Panc1 (cell line): ENCODE measurements at regions not wholly inside any gene's neighbourhood (a gene's known extent, or its start where the extent isn't known, plus 50 kb on each side); places are given as distances from the start of the nearest gene placed in this dataset.

Experiments
- ATAC-seq: fragments of 200-7000 bp; cut with Tn5 transposase; 2 replicates; pipeline ENCODE4 v1.9.1; 2020; ENCODE audit warnings: mild to moderate bottlenecking, moderate library complexity
- BruUV-seq: library from RNA; stranded (reverse); fragments of 400-500 nt; replicated peaks from 2 replicates; lab custom pipeline; 2021; lab: Mats Ljungman, UMichigan
- CTCF ChIA-PET: fragments of 300-600 bp; sonication (Branson Sonifier 250); formaldehyde crosslinking; loops from one replicate; lab custom pipeline; 2022; ENCODE audit warnings: antibody characterized with exemption; lab: Charles Lee
- POLR2A ChIA-PET: fragments of 300-600 bp; sonication (Branson Sonifier 250); formaldehyde crosslinking; loops from one replicate; lab custom pipeline; 2022; ENCODE audit warnings: antibody characterized with exemption; lab: Charles Lee
- DNase-seq: peaks from one replicate; pipeline ENCODE4 v3.0.0-alpha.2; 2010; ENCODE audit warnings: low read depth, low spot score
- H3K27ac ChIP-seq: 2 replicates; pipeline ENCODE4 v1.5.1; 2011; ENCODE audit warnings: mild to moderate bottlenecking, low read length, inconsistent platforms
- H3K27me3 ChIP-seq: fragments of 200-500 bp; sonication (Bioruptor generic); 2 replicates; pipeline ENCODE4 v1.6.0; 2014; ENCODE audit warnings: low read length, inconsistent platforms; ENCODE audit not compliant: control insufficient read depth, insufficient read depth
- H3K36me3 ChIP-seq: fragments of 200-500 bp; sonication (Bioruptor generic); 2 replicates; pipeline ENCODE4 v1.5.1; 2014; ENCODE audit warnings: inconsistent platforms, mild to moderate bottlenecking, low read length, moderate library complexity; ENCODE audit not compliant: control insufficient read depth, insufficient read depth
- H3K4me1 ChIP-seq: 2 replicates; pipeline ENCODE4 v1.5.1; 2011; ENCODE audit warnings: inconsistent platforms, mild to moderate bottlenecking, low read length, moderate library complexity; ENCODE audit not compliant: control insufficient read depth, insufficient read depth
- H3K4me3 ChIP-seq, 2 experiments: 2 replicates each; pipeline ENCODE4 v1.5.1; 2011 to 2012; ENCODE audit warnings: low read depth in 2 of 2, low read length in 2 of 2, mild to moderate bottlenecking in 2 of 2, inconsistent platforms in 1 of 2, moderate library complexity in 1 of 2
- H3K9me3 ChIP-seq: fragments of 200-500 bp; sonication (Bioruptor generic); 2 replicates; pipeline ENCODE4 v1.5.1; 2014; ENCODE audit warnings: low read depth, mild to moderate bottlenecking, inconsistent platforms, low read length, moderate library complexity; ENCODE audit not compliant: control insufficient read depth, insufficient read depth
- POLR2AphosphoS5 ChIP-seq: IDR thresholded peaks from 2 replicates; pipeline ENCODE4 v1.6.1; 2012; ENCODE audit warnings: mild to moderate bottlenecking, low read depth, low read length, moderate library complexity
- REST ChIP-seq, 2 experiments: IDR thresholded peaks; 2 replicates each; pipeline ENCODE4 v1.6.1; 2011 to 2012; ENCODE audit warnings: low read depth in 2 of 2, control low read depth in 1 of 2, low read length in 1 of 2, mild to moderate bottlenecking in 1 of 2, moderate library complexity in 1 of 2; ENCODE audit not compliant: insufficient read depth in 1 of 2
- SIN3A ChIP-seq: IDR thresholded peaks from 2 replicates; pipeline ENCODE4 v1.6.1; 2012; ENCODE audit warnings: low read depth, mild to moderate bottlenecking, low read length, moderate library complexity, borderline replicate concordance; ENCODE audit not compliant: insufficient read depth
- TCF7L2 ChIP-seq: IDR thresholded peaks from 2 replicates; pipeline ENCODE4 v1.6.1; 2011; ENCODE audit warnings: mild to moderate bottlenecking, low read depth, low read length, inconsistent platforms
- in situ Hi-C: cut with HindIII; loops from 2 replicates; pipeline ENCODE4 v1.10.0; 2016; ENCODE audit warnings: low sequenced_read_pairs, low pct_unique_long_range_greater_than_20kb
- intact Hi-C: fragments of 100-400 bp; cut with micrococcal nuclease; formaldehyde crosslinking; loops from one replicate; pipeline ENCODE4 v1.10.0; 2022; ENCODE audit not compliant: unreplicated experiment
- TF ChIP-seq, protein P1 (sequence below): fragments of 450-650 bp; IDR thresholded peaks from 2 replicates; pipeline ENCODE4 v1.5.1; 2017; ENCODE audit warnings: mild to moderate bottlenecking

DNA sequence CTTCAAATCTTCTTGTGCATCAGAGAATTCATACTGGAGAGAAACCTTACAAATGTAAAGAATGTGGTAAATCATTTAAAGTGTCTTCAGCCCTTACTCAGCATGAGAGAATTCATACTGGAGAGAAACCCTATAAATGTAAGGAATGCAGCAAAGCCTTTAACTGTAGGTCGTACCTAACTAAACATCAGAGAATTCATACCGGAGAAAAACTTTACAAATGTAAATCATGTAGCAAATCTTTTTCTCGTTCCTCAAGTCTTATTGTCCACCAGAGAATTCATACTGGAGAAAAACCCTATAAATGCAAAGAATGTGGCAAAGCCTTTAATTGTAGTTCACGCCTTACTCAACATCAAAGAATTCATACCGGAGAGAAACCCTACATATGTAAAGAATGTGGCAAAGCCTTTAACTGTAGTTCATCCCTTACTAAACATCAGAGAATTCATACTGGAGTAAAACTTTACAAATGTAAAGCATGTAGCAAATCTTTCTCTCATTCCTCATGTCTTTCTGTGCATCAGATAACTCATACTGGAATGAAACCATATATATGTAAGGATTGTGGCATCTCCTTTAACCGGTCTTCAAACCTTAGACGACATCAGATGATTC is 118.5 kb upstream of the ZNF267 start:
- intact Hi-C loops = loop anchor here (10.0 kb wide), 2 partner anchors 50 to 90 kb away; no protein-coding TSS in a partner anchor
- POLR2A ChIA-PET = no interaction called here
- Histone ChIP-seq H3K4me3 (no peak overlapping the region), H3K36me3 (no peaks in the 10 kb centered on the region; the same call in 1 of the 2 replicates), H3K27me3 (no peaks in the 10 kb centered on the region), H3K4me1 (no peaks in the 10 kb centered on the region), H3K9me3 (peaks cover 73% of the 10 kb centered on the region), H3K27ac (no peak overlapping the region)
- in situ Hi-C loops = no loop called here
- TF ChIP-seq TCF7L2 (no peak), POLR2AphosphoS5 (no peak), SIN3A (no peak)
- no peak for ATAC-seq
- no peak for DNase-seq
- CTCF ChIA-PET = no interaction called here
- BruUV-seq = no TSS peak

DNA sequence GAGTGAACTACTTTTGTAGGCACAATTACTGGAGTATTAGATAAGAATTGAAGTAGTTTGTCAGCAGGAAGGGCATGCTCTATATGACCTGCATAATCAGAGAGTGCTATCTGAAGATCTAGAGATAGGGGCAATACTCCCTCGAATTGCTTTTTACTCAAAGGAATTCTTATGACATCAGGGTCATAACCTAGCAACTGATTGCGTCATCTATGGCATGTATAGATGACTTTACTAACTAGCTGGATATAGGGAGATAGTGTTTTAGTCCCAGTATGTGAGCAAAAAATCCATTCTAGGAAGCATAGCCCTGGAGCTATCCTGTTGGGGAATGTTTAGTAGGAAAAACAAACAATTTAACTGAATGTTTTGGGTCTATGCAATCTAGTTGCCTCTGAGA is 109.5 kb upstream of the ZNF267 start:
- ChIA-PET POLR2A (no interaction called here), CTCF (interaction anchor here (0.6 kb wide), 1 partner anchor 420 kb away, joined by 6 read pairs; no protein-coding TSS in a partner anchor)
- in situ Hi-C loops (no loop called here), intact Hi-C loops (no loop called here)
- H3K27me3 ChIP-seq = no peaks in the 10 kb centered on the region
- no peak overlapping the region for H3K27ac ChIP-seq
- H3K4me1 ChIP-seq = no peaks in the 10 kb centered on the region
- H3K36me3 ChIP-seq = no peaks in the 10 kb centered on the region
- H3K9me3 ChIP-seq = peaks cover 40% of the 10 kb centered on the region
- ATAC-seq (no peak), DNase-seq (no peak)
- no peak overlapping the region for H3K4me3 ChIP-seq
- TF ChIP-seq REST (IDR thresholded peaks at IDR 0.05; ENCODE audit: insufficient read depth in 1 of 2, low read depth in 2 of 2, low read length in 1 of 2) (no peak), TCF7L2 (no peak), SIN3A (no peak), POLR2AphosphoS5 (no peak)
- TF ChIP-seq, protein P1, sequence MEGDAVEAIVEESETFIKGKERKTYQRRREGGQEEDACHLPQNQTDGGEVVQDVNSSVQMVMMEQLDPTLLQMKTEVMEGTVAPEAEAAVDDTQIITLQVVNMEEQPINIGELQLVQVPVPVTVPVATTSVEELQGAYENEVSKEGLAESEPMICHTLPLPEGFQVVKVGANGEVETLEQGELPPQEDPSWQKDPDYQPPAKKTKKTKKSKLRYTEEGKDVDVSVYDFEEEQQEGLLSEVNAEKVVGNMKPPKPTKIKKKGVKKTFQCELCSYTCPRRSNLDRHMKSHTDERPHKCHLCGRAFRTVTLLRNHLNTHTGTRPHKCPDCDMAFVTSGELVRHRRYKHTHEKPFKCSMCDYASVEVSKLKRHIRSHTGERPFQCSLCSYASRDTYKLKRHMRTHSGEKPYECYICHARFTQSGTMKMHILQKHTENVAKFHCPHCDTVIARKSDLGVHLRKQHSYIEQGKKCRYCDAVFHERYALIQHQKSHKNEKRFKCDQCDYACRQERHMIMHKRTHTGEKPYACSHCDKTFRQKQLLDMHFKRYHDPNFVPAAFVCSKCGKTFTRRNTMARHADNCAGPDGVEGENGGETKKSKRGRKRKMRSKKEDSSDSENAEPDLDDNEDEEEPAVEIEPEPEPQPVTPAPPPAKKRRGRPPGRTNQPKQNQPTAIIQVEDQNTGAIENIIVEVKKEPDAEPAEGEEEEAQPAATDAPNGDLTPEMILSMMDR = no peak
- BruUV-seq = no TSS peak

DNA sequence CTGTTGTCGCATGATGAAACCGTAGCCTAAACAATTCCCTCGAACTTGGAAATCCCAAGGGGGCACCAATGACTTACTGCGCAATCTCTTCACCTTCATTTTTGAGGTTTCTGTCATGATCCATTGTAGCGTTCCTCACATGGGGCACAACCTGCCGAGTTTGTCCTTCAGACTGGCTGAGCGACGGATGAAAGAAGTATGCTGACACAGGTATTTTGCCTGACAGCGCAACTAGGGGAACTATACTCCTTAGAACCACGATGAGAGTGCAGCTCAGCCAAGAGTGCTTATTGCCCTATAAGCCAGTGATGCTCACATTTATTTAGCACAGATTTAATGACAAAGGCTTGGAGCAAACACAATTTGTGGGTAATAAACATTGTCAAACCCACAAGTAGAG is 106.3 kb upstream of the ZNF267 start:
- intact Hi-C loops = no loop called here
- Histone ChIP-seq H3K27ac (no peak overlapping the region), H3K9me3 (peaks cover 33% of the 10 kb centered on the region), H3K27me3 (no peaks in the 10 kb centered on the region), H3K4me1 (no peaks in the 10 kb centered on the region), H3K36me3 (no peaks in the 10 kb centered on the region), H3K4me3 (no peak overlapping the region)
- ATAC-seq (no peak), DNase-seq (no peak)
- in situ Hi-C loops = no loop called here
- BruUV-seq = no TSS peak
- CTCF ChIA-PET = no interaction called here
- POLR2A ChIA-PET = no interaction called here
- TF ChIP-seq, protein P1 = no peak
- TF ChIP-seq SIN3A = no peak
